ENCODE measurements at regions not wholly inside any gene's neighbourhood (a gene's known extent, or its start where the extent isn't known, plus 50 kb on each side); places are given as distances from the start of the nearest gene placed in this dataset.

DNA sequence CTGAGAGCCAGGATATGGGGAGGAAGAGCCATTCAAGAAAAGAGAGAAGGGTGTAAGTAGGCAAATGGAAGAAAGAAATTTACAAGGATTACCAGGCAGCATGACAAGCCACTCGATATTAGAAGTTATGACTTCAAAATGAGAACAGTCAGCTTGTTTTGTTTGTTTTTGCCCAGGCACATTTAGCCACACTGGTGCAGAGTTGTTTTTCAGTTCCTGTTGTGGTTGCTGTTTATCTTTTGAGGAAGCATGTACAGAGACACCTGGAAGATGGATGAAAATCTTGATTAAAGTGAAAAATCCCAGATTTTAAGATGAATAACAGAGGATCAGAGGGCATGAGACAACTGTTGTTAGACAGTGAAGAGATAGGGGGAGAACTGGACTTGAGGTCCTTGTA, 199.1 kb downstream of the MTRR start:
- Histone ChIP-seq H3K4me1 (ENCODE audit: control insufficient read depth in 3 of 3, insufficient read depth in 3 of 3, low read length in 3 of 3) (no peaks in the 10 kb centered on the region), H3K9ac (ENCODE audit: low read depth in 1 of 3, low read length in 3 of 3) (no peak overlapping the region), H3K4me3 (ENCODE audit: low read length in 3 of 3) (no peak overlapping the region), H3K36me3 (ENCODE audit: control insufficient read depth in 3 of 3, insufficient read depth in 3 of 3, low read length in 3 of 3) (no peaks in the 10 kb centered on the region), H3K27me3 (ENCODE audit: control insufficient read depth in 3 of 3, insufficient read depth in 3 of 3, low read length in 3 of 3) (no peaks in the 10 kb centered on the region), H3K27ac (ENCODE audit: low read depth, low read length) (no peak overlapping the region), H3K9me3 (ENCODE audit: control insufficient read depth in 3 of 3, low read length in 3 of 3) (no peaks in the 10 kb centered on the region)

DNA sequence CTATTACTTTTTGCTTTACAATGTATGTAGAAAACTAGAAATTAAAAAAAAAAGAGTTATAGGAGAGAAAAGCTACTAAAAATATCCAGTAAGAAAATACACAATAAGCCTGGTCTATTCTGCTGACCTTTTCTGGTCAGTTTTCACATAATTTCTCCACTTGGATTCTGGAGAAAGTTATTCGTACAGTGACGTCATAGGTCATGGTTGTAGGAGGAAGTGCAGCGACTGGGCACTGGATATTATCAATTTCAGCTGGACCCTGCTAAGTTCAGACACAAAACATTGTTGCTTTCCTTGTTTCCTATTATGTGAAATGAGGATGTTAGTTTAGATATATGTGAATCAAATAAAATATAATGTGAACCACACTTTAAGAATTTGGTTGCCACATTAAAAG, 201.2 kb downstream of the MTRR start:
- Histone ChIP-seq H3K27ac (ENCODE audit: low read depth, low read length) (no peak overlapping the region), H3K9me3 (ENCODE audit: control insufficient read depth in 3 of 3, low read length in 3 of 3) (no peaks in the 10 kb centered on the region), H3K36me3 (ENCODE audit: control insufficient read depth in 3 of 3, insufficient read depth in 3 of 3, low read length in 3 of 3) (no peaks in the 10 kb centered on the region), H3K4me3 (ENCODE audit: low read length in 3 of 3) (no peak overlapping the region), H3K9ac (ENCODE audit: low read depth in 1 of 3, low read length in 3 of 3) (no peak overlapping the region), H3K27me3 (ENCODE audit: control insufficient read depth in 3 of 3, insufficient read depth in 3 of 3, low read length in 3 of 3) (no peaks in the 10 kb centered on the region), H3K4me1 (ENCODE audit: control insufficient read depth in 3 of 3, insufficient read depth in 3 of 3, low read length in 3 of 3) (no peaks in the 10 kb centered on the region)

DNA sequence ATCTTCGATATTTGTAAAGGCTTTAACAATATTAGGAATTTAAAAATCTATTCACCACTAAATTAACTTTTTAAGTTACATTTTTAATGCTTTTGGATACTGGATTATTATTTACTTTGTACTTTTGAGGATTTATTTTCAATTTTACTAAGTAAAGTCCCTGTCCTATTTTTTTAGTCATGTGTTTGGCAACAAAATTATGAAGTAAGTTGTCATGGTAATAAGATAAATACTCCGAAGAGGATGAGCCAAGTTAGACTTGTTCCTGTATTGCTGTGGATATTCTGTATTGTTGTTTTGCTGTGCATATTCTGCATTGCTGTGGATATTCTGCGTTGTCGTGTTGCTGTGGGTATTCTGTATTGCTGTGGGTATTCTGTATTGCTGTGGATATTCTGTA, 210.1 kb downstream of the MTRR start:
- Histone ChIP-seq H3K9ac (ENCODE audit: low read depth in 1 of 3, low read length in 3 of 3) (no peak overlapping the region), H3K4me3 (ENCODE audit: low read length in 3 of 3) (no peak overlapping the region), H3K27ac (ENCODE audit: low read depth, low read length) (no peak overlapping the region), H3K36me3 (ENCODE audit: control insufficient read depth in 3 of 3, insufficient read depth in 3 of 3, low read length in 3 of 3) (no peaks in the 10 kb centered on the region), H3K9me3 (ENCODE audit: control insufficient read depth in 3 of 3, low read length in 3 of 3) (no peaks in the 10 kb centered on the region), H3K27me3 (ENCODE audit: control insufficient read depth in 3 of 3, insufficient read depth in 3 of 3, low read length in 3 of 3) (no peaks in the 10 kb centered on the region), H3K4me1 (ENCODE audit: control insufficient read depth in 3 of 3, insufficient read depth in 3 of 3, low read length in 3 of 3) (no peaks in the 10 kb centered on the region)

DNA sequence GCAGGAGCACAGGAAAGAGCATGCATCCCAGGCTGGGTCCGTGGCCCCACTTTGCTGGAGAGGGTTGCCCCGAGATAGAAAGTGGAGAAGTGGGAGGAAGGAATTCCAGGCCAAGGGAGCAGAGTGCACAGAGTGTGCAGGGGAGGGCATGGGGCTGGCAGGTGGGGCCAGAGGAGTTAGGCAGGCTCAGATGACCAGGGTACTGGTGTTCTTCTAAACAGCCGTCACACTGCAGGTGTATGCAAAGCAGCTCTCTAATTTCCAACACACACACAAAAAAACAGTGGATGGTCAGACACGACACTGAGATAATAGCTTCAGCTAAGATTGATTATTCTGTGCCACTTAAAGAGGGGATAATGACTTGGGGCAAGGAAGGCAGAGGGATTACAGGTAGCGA, 212.2 kb downstream of the MTRR start:
- Histone ChIP-seq H3K4me3 (ENCODE audit: low read length in 3 of 3) (no peak overlapping the region), H3K9ac (ENCODE audit: low read depth in 1 of 3, low read length in 3 of 3) (no peak overlapping the region), H3K4me1 (ENCODE audit: control insufficient read depth in 3 of 3, insufficient read depth in 3 of 3, low read length in 3 of 3) (no peaks in the 10 kb centered on the region), H3K27me3 (ENCODE audit: control insufficient read depth in 3 of 3, insufficient read depth in 3 of 3, low read length in 3 of 3) (no peaks in the 10 kb centered on the region), H3K36me3 (ENCODE audit: control insufficient read depth in 3 of 3, insufficient read depth in 3 of 3, low read length in 3 of 3) (no peaks in the 10 kb centered on the region), H3K9me3 (ENCODE audit: control insufficient read depth in 3 of 3, low read length in 3 of 3) (no peaks in the 10 kb centered on the region), H3K27ac (ENCODE audit: low read depth, low read length) (no peak overlapping the region)

DNA sequence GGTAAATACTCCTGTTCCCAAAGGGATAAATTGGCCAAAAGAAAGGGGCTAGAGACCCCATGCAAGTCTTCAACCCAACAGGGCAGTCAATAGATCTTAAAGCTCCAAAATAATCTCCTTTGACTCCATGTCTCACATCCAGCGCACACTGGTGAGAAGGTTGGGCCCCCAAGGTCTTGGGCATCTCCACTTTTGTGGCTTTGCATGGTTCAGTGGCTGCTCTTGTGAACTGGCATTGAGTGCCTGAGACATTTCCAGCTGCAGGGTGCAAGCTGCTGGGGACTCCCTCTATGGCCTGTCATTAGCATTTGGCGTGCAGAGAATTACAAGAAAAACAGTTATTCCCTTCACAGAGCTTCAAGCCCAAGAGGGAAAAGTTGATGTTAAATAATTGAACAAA, 224.7 kb downstream of the MTRR start:
- Histone ChIP-seq H3K9ac (ENCODE audit: low read depth in 1 of 3, low read length in 3 of 3) (no peak overlapping the region), H3K27ac (ENCODE audit: low read depth, low read length) (no peak overlapping the region), H3K36me3 (ENCODE audit: control insufficient read depth in 3 of 3, insufficient read depth in 3 of 3, low read length in 3 of 3) (no peaks in the 10 kb centered on the region), H3K4me1 (ENCODE audit: control insufficient read depth in 3 of 3, insufficient read depth in 3 of 3, low read length in 3 of 3) (no peaks in the 10 kb centered on the region), H3K9me3 (ENCODE audit: control insufficient read depth in 3 of 3, low read length in 3 of 3) (no peaks in the 10 kb centered on the region), H3K4me3 (ENCODE audit: low read length in 3 of 3) (no peak overlapping the region), H3K27me3 (ENCODE audit: control insufficient read depth in 3 of 3, insufficient read depth in 3 of 3, low read length in 3 of 3) (no peaks in the 10 kb centered on the region)

DNA sequence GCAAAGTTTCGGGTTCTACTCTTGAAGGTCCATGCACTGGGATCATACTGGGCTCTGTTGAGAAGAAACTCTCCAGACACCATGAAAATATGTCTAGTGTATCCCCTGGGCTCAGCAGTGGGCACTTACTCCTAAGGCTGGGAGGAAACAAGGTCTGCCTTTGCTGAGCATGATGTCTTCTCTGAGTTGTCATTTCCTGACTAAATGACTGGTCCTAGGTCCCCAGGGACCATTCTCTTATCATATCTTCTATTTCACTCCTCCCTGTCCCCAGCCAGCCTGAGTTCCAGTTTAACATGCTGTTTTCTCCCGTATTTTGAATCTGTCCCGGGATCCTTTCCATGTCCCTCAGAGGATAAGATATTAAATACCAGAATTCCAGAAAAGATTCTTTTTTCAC, 225.4 kb downstream of the MTRR start:
- H3K27ac ChIP-seq (ENCODE audit: low read depth, low read length): no peak overlapping the region
- no peaks in the 10 kb centered on the region for H3K9me3 ChIP-seq (ENCODE audit: control insufficient read depth in 3 of 3, low read length in 3 of 3)
- H3K27me3 ChIP-seq (ENCODE audit: control insufficient read depth in 3 of 3, insufficient read depth in 3 of 3, low read length in 3 of 3): no peaks in the 10 kb centered on the region
- H3K9ac ChIP-seq (ENCODE audit: low read depth in 1 of 3, low read length in 3 of 3): no peak overlapping the region
- no peak overlapping the region for H3K4me3 ChIP-seq (ENCODE audit: low read length in 3 of 3)
- H3K4me1 ChIP-seq (ENCODE audit: control insufficient read depth in 3 of 3, insufficient read depth in 3 of 3, low read length in 3 of 3): no peaks in the 10 kb centered on the region
- no peaks in the 10 kb centered on the region for H3K36me3 ChIP-seq (ENCODE audit: control insufficient read depth in 3 of 3, insufficient read depth in 3 of 3, low read length in 3 of 3)

DNA sequence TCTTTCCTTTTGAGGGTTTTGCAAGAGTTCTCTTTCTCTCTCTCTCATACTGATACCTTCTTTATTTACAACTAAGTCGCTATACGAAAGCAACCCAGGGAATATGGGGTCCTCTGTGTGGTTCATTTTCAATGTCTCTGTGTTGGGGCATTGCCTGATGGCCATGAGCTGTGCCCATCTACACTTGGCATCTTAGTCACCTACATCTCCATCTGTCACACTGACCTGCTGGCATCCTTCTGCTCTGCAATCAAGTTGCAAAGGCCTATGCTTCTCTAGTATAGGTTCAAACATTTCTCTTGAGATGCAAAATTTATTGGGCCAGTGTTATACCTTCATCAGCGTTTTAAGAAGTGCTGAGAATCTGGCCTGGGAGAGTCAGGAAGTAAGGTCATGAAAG, 228.2 kb downstream of the MTRR start:
- Histone ChIP-seq H3K4me1 (ENCODE audit: control insufficient read depth in 3 of 3, insufficient read depth in 3 of 3, low read length in 3 of 3) (no peaks in the 10 kb centered on the region), H3K9ac (ENCODE audit: low read depth in 1 of 3, low read length in 3 of 3) (no peak overlapping the region), H3K4me3 (ENCODE audit: low read length in 3 of 3) (no peak overlapping the region), H3K36me3 (ENCODE audit: control insufficient read depth in 3 of 3, insufficient read depth in 3 of 3, low read length in 3 of 3) (no peaks in the 10 kb centered on the region), H3K27ac (ENCODE audit: low read depth, low read length) (no peak overlapping the region), H3K9me3 (ENCODE audit: control insufficient read depth in 3 of 3, low read length in 3 of 3) (no peaks in the 10 kb centered on the region), H3K27me3 (ENCODE audit: control insufficient read depth in 3 of 3, insufficient read depth in 3 of 3, low read length in 3 of 3) (no peaks in the 10 kb centered on the region)

DNA sequence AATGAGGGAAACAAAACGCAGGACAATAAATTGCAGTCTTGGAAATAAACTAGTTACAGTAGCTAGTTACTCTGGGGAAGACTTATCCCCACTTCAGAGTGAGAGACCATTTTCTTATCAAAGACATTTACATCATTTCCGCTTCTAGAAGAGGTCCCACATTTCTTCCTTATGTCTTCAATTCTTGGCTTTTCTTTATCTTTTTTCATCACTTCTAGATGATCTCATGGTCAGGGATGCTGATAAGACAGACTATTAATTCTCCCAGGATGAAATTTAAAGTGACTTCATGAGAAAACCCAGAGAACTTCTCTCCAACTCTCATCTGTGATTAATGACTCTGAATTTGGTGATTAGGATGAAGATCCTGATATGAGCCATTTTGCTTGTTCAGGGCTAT, 229.1 kb downstream of the MTRR start:
- Histone ChIP-seq H3K4me1 (ENCODE audit: control insufficient read depth in 3 of 3, insufficient read depth in 3 of 3, low read length in 3 of 3) (no peaks in the 10 kb centered on the region), H3K9me3 (ENCODE audit: control insufficient read depth in 3 of 3, low read length in 3 of 3) (no peaks in the 10 kb centered on the region), H3K9ac (ENCODE audit: low read depth in 1 of 3, low read length in 3 of 3) (no peak overlapping the region), H3K27ac (ENCODE audit: low read depth, low read length) (no peak overlapping the region), H3K36me3 (ENCODE audit: control insufficient read depth in 3 of 3, insufficient read depth in 3 of 3, low read length in 3 of 3) (no peaks in the 10 kb centered on the region), H3K27me3 (ENCODE audit: control insufficient read depth in 3 of 3, insufficient read depth in 3 of 3, low read length in 3 of 3) (no peaks in the 10 kb centered on the region), H3K4me3 (ENCODE audit: low read length in 3 of 3) (no peak overlapping the region)

DNA sequence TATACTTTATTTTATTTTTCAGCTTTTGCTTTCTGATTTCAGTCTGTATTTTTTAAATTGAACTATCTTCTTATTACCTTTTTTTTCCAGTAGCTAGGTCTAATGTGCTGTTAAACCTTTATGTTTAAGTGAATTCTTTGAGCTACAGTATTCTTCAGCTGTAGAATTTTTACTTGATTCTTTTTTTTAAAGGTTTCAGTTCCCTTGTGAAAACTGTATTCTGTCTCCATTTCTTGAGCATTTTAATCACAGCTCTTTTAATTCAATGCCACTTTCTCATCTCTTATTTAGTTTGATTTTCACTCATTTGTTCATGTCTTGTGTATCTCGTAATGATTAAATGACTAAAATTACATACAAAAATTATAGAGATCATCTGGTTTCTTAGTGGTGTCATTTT, 233.8 kb downstream of the MTRR start:
- Histone ChIP-seq H3K9ac (ENCODE audit: low read depth in 1 of 3, low read length in 3 of 3) (no peak overlapping the region), H3K36me3 (ENCODE audit: control insufficient read depth in 3 of 3, insufficient read depth in 3 of 3, low read length in 3 of 3) (no peaks in the 10 kb centered on the region), H3K4me3 (ENCODE audit: low read length in 3 of 3) (no peak overlapping the region), H3K9me3 (ENCODE audit: control insufficient read depth in 3 of 3, low read length in 3 of 3) (no peaks in the 10 kb centered on the region), H3K4me1 (ENCODE audit: control insufficient read depth in 3 of 3, insufficient read depth in 3 of 3, low read length in 3 of 3) (no peaks in the 10 kb centered on the region), H3K27me3 (ENCODE audit: control insufficient read depth in 3 of 3, insufficient read depth in 3 of 3, low read length in 3 of 3) (no peaks in the 10 kb centered on the region), H3K27ac (ENCODE audit: low read depth, low read length) (no peak overlapping the region)

DNA sequence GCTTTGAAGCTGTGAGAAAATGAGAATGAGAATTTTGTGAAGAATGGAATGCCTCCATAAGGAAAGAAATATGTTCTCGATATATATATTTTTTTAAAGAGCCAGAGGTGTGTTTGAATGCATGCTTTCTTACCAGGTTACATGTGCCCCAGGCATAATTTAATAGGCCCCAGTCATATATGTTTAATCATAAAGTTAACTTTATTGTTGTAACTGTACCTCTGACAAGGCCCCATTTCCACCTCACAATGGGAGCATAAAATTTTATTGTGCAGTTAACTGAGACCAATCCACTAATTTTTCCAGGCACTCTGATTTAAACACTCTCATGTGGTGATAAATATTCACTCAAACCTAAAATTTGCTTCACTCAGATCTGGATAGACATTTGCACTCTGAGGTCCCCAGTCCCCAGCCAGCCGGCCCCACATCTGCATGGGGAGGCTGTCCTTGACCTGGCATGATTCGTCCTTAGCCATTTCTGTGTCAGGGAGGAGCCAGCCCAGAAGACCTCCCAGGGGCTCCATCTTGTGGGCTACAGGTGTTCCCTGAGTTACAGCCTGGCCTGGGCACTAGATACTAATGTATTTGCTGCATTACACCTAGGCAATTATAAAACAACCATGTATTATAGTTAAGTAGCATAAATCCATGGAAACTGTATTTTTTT, 245.8 kb downstream of the MTRR start:
- no peaks in the 10 kb centered on the region for H3K9me3 ChIP-seq (ENCODE audit: control insufficient read depth in 3 of 3, low read length in 3 of 3)
- no peaks in the 10 kb centered on the region for H3K27me3 ChIP-seq (ENCODE audit: control insufficient read depth in 3 of 3, insufficient read depth in 3 of 3, low read length in 3 of 3)
- H3K36me3 ChIP-seq (ENCODE audit: control insufficient read depth in 3 of 3, insufficient read depth in 3 of 3, low read length in 3 of 3): no peaks in the 10 kb centered on the region
- H3K27ac ChIP-seq (ENCODE audit: low read depth, low read length): no peak overlapping the region
- no peak overlapping the region for H3K9ac ChIP-seq (ENCODE audit: low read depth in 1 of 3, low read length in 3 of 3)
- H3K4me3 ChIP-seq (ENCODE audit: low read length in 3 of 3): no peak overlapping the region
- no peaks in the 10 kb centered on the region for H3K4me1 ChIP-seq (ENCODE audit: control insufficient read depth in 3 of 3, insufficient read depth in 3 of 3, low read length in 3 of 3)

DNA sequence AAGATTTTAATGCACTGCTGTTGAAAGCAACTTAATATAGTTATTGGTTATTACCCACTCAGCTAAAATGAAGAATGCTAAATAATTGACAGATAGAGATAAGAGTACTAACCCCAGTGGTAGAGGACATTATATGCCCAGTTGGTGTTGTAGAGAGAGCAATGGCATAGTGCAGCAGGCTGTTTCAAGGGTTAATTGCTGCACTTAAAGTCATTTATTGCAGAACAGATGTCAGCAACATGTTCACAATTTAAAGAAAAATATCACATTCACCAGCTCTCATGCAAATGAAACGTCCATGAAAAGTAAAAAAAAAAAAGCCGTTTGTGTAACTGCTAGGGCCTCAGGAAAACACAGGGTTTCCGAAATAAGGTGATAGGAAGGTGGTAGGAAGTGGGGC, 254.6 kb downstream of the MTRR start:
- H3K9ac ChIP-seq (ENCODE audit: low read depth in 1 of 3, low read length in 3 of 3): no peak overlapping the region
- no peaks in the 10 kb centered on the region for H3K36me3 ChIP-seq (ENCODE audit: control insufficient read depth in 3 of 3, insufficient read depth in 3 of 3, low read length in 3 of 3)
- no peaks in the 10 kb centered on the region for H3K27me3 ChIP-seq (ENCODE audit: control insufficient read depth in 3 of 3, insufficient read depth in 3 of 3, low read length in 3 of 3)
- H3K4me1 ChIP-seq (ENCODE audit: control insufficient read depth in 3 of 3, insufficient read depth in 3 of 3, low read length in 3 of 3): no peaks in the 10 kb centered on the region
- H3K4me3 ChIP-seq (ENCODE audit: low read length in 3 of 3): no peak overlapping the region
- no peaks in the 10 kb centered on the region for H3K9me3 ChIP-seq (ENCODE audit: control insufficient read depth in 3 of 3, low read length in 3 of 3)
- H3K27ac ChIP-seq (ENCODE audit: low read depth, low read length): no peak overlapping the region

Data from skeletal muscle tissue (tissue), 3 donors.